ENCODE measurements at regions not wholly inside any gene's neighbourhood (a gene's known extent, or its start where the extent isn't known, plus 50 kb on each side); places are given as distances from the start of the nearest gene placed in this dataset.
"Not testable (repeated sequence)": the region's sequence is repeated elsewhere in the genome, so short reads cannot be mapped to it uniquely, and the experiment has no call there.

DNA sequence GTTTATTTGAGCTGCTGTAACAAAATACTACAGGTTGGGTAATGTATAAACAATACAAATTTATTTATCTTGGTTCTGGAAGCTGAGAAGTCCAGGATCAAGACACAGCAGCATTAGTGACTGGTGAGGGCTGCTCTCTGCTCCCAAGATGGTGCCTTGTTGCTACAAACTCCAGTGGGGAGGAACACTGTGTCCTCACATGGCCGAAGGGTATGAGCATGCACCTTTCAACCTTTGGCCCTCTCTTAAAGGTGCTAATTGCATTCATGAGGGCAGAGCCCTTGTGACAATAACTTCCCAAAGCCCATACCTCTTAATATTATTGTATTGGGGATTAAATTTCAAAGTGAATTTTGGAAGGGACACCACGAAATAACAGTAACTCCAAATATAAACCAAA lies 55.3 kb upstream of the ATP1B1 start:
- Histone ChIP-seq H3K4me2 (ENCODE audit: insufficient read depth, low read length) (no peak overlapping the region), H2AFZ (ENCODE audit: low read length) (no peak overlapping the region), H4K20me1 (ENCODE audit: insufficient read depth, low read length) (no peaks in the 10 kb centered on the region), H3K9me3 (ENCODE audit: low read depth, low read length) (no peaks in the 10 kb centered on the region), H3K27me3 (ENCODE audit: insufficient read depth, low read length) (no peaks in the 10 kb centered on the region), H3K4me1 (ENCODE audit: insufficient read depth, low read length) (no peaks in the 10 kb centered on the region), H3K36me3 (ENCODE audit: insufficient read depth, low read length) (no peaks in the 10 kb centered on the region), H3K79me2 (ENCODE audit: insufficient read depth, low read length) (no peaks in the 10 kb centered on the region), H3K4me3 (ENCODE audit: insufficient read depth, low read length) (no peak overlapping the region), H3K27ac (ENCODE audit: low read depth, low read length) (no peak overlapping the region)
- TF ChIP-seq, protein P1, sequence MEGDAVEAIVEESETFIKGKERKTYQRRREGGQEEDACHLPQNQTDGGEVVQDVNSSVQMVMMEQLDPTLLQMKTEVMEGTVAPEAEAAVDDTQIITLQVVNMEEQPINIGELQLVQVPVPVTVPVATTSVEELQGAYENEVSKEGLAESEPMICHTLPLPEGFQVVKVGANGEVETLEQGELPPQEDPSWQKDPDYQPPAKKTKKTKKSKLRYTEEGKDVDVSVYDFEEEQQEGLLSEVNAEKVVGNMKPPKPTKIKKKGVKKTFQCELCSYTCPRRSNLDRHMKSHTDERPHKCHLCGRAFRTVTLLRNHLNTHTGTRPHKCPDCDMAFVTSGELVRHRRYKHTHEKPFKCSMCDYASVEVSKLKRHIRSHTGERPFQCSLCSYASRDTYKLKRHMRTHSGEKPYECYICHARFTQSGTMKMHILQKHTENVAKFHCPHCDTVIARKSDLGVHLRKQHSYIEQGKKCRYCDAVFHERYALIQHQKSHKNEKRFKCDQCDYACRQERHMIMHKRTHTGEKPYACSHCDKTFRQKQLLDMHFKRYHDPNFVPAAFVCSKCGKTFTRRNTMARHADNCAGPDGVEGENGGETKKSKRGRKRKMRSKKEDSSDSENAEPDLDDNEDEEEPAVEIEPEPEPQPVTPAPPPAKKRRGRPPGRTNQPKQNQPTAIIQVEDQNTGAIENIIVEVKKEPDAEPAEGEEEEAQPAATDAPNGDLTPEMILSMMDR (IDR thresholded peaks at IDR 0.05; ENCODE audit: extremely low read depth, low read depth, low read length): no peak
- no peak for DNase-seq (ENCODE audit: insufficient read length, low spot score, missing footprints)

DNA sequence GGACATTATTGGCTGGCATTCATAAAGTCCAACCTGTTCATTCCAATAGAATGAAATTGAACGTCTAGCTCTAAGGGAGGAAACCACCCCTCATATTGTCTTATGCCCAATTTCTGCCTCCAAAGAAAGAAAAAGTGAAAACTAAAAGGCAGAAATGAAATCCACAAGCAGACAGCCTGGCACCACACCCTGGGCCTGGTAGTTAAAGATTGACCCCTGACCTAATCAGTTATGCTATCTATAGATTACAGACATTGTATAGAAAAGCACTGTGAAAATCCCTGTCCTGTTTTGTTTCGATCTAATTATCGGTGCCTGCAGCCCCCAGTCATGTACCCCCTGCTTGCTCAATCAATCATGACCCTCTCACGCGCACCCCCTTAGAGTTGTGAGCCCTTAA lies 54.3 kb upstream of the ATP1B1 start:
- H3K4me1 ChIP-seq (ENCODE audit: insufficient read depth, low read length); DNase-seq (ENCODE audit: insufficient read length, low spot score, missing footprints); H2AFZ ChIP-seq (ENCODE audit: low read length); H3K9me3 ChIP-seq (ENCODE audit: low read depth, low read length); H3K4me2 ChIP-seq (ENCODE audit: insufficient read depth, low read length); H3K27me3 ChIP-seq (ENCODE audit: insufficient read depth, low read length); H3K79me2 ChIP-seq (ENCODE audit: insufficient read depth, low read length); H3K36me3 ChIP-seq (ENCODE audit: insufficient read depth, low read length); H3K27ac ChIP-seq (ENCODE audit: low read depth, low read length); H3K4me3 ChIP-seq (ENCODE audit: insufficient read depth, low read length); H4K20me1 ChIP-seq (ENCODE audit: insufficient read depth, low read length): not testable (repeated sequence)

DNA sequence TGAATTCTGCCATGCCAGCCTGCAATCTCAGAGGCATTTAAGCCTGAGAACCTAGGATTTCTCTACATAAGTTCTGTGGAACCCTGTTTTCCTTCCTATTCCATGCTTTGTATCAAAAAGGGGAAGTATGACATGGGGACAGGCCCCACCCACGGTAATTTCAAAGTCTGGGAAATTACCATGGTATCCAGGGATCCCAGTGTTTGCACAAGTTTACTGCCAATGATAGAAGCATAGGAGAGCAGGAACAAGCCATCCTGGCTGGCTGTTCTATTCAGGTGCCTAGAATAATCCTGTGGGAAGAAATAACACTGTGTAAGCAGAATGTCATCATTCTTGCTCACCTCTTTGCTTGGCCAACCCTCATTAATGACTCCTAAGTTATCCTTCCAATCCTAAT lies 53.8 kb upstream of the ATP1B1 start:
- no peaks in the 10 kb centered on the region for H3K36me3 ChIP-seq (ENCODE audit: insufficient read depth, low read length)
- H4K20me1 ChIP-seq (ENCODE audit: insufficient read depth, low read length): no peaks in the 10 kb centered on the region
- H3K4me2 ChIP-seq (ENCODE audit: insufficient read depth, low read length): no peak overlapping the region
- TF ChIP-seq, protein P1 (IDR thresholded peaks at IDR 0.05; ENCODE audit: extremely low read depth, low read depth, low read length): no peak
- no peak overlapping the region for H3K27ac ChIP-seq (ENCODE audit: low read depth, low read length)
- H2AFZ ChIP-seq (ENCODE audit: low read length): no peak overlapping the region
- no peaks in the 10 kb centered on the region for H3K4me1 ChIP-seq (ENCODE audit: insufficient read depth, low read length)
- no peaks in the 10 kb centered on the region for H3K9me3 ChIP-seq (ENCODE audit: low read depth, low read length)
- H3K27me3 ChIP-seq (ENCODE audit: insufficient read depth, low read length): no peaks in the 10 kb centered on the region
- no peak overlapping the region for H3K4me3 ChIP-seq (ENCODE audit: insufficient read depth, low read length)
- no peaks in the 10 kb centered on the region for H3K79me2 ChIP-seq (ENCODE audit: insufficient read depth, low read length)
- DNase-seq (ENCODE audit: insufficient read length, low spot score, missing footprints): no peak

DNA sequence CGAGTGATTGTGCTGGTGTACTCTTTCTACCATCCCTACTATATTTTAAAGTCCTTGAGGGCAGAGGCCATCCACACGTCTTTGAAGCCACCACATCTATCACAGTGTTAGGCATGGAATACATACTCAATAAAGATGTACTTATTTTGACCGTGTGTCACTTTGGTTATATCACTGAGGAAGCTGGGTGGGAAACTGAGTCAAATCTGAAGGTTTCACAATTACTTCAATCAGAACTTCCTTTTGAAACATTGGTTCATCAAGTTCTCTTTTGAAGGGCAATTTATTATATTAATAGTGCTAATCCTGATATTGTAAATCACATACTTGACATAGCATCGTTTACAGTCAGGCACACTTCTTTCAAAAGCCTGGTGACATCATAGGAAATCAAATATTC lies 53.3 kb upstream of the ATP1B1 start:
- Histone ChIP-seq H2AFZ (ENCODE audit: low read length) (no peak overlapping the region), H3K9me3 (ENCODE audit: low read depth, low read length) (no peaks in the 10 kb centered on the region), H3K27me3 (ENCODE audit: insufficient read depth, low read length) (no peaks in the 10 kb centered on the region), H3K4me2 (ENCODE audit: insufficient read depth, low read length) (no peak overlapping the region), H4K20me1 (ENCODE audit: insufficient read depth, low read length) (no peaks in the 10 kb centered on the region), H3K4me3 (ENCODE audit: insufficient read depth, low read length) (no peak overlapping the region), H3K36me3 (ENCODE audit: insufficient read depth, low read length) (no peaks in the 10 kb centered on the region), H3K4me1 (ENCODE audit: insufficient read depth, low read length) (no peaks in the 10 kb centered on the region), H3K79me2 (ENCODE audit: insufficient read depth, low read length) (no peaks in the 10 kb centered on the region), H3K27ac (ENCODE audit: low read depth, low read length) (no peak overlapping the region)
- TF ChIP-seq, protein P1 (IDR thresholded peaks at IDR 0.05; ENCODE audit: extremely low read depth, low read depth, low read length): no peak
- DNase-seq (ENCODE audit: insufficient read length, low spot score, missing footprints): no peak

All from osteoblast (primary cell).